Putamen (tissue), 1 donor: ENCODE measurements at regions not wholly inside any gene's neighbourhood (a gene's known extent, or its start where the extent isn't known, plus 50 kb on each side); places are given as distances from the start of the nearest gene placed in this dataset.

Experiments used
- DNase-seq: peaks from one replicate; pipeline ENCODE4 v3.0.0-alpha.2; 2016; ENCODE audit warnings: low spot score

DNA sequence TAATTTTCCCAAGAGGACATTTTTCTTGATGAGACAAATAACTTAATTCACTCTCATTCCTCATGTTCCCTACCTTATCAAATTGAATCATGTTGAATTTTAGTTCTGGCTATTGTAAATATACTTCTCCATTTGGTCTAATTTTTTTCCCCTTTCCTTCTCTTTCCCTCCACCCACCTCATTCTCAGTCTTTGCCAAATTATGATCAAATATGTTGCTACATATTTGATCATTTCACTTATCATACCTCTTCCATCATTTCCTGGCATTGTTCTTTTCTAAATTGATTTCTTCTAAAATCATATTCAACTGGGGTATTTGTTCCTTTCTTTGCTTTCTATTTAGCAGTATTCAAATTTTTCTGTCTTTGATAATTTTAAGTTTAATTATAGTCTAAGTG lies 52.3 kb downstream of the HDGFL1 start:
- DNase-seq, result no peak

DNA sequence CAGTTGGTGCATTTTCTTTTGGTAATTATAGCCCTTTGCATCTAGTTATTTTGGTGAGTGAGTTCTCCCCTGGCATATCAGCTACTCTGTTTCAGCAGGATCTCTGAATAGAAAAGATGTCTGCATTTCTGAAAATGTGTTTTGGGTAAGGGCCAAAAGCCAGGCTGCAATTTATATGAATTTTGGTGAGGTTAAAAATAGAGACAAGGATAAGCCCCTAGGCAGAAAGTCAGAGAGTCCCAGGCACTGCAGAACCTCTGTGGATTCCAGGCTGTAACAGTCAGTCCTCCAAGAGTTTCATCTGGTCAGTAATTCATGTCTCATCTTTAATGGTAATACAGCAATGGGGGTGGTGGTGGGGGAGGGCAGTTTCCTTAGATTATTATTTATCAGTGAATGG lies 53.0 kb downstream of the HDGFL1 start:
- no peak for DNase-seq

DNA sequence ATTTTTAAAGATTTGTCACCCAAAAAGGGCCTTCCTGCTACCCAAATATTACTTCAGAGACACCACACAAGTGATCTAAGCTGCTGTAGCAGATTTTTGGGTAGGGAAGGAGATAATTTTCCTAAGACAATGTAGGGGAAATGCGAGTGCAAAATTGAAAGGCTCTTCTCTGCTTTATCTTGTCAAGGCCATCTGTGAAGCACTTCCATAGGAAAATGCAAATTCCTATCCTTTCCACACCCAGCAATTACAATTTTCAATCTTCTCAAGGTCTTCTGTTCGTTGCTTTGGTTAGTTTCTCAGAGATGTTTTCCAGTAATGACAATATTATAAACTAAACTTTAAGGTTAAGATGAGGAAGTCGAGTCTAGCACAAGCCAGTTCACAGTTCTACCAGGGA lies 53.4 kb downstream of the HDGFL1 start:
- no peak for DNase-seq

DNA sequence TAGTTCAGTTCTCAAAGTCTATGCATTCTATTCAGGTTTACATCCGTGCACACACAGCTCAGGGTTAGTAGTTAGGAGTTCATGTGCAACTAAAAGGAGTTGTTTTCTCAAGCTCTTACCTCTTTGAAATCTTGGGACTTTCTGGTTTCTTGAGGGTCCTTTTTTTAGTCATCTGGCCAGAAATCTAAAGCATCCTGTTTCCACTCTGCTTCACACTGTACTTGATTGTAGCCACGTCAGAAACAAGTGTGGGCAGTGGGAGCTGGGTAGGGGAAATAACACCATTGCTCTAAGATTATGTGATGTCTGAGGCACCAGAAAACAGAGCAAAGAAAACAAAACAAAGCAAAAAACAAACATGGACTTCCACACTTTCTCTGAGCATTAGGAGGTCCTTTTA lies 58.3 kb downstream of the HDGFL1 start:
- no peak for DNase-seq

DNA sequence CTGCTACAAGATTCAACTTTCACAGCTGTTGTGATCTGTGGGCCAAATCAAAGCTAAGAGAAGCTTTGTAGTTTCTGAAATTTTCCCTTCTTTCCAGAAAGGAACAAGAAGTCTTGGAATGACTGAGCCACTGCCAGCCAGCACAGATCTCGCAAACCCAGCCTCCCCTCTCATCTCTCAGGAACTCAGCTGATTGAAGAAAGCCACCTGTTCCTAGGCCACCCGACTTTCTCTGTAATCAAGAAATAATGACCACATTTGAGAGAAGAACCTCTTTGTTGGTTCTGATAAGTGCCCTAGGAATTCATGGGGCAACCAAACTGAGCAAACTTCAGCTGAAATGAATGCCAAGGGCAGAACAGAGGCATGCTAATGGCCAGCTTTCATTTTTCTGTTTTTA lies 61.7 kb downstream of the HDGFL1 start:
- no peak for DNase-seq

DNA sequence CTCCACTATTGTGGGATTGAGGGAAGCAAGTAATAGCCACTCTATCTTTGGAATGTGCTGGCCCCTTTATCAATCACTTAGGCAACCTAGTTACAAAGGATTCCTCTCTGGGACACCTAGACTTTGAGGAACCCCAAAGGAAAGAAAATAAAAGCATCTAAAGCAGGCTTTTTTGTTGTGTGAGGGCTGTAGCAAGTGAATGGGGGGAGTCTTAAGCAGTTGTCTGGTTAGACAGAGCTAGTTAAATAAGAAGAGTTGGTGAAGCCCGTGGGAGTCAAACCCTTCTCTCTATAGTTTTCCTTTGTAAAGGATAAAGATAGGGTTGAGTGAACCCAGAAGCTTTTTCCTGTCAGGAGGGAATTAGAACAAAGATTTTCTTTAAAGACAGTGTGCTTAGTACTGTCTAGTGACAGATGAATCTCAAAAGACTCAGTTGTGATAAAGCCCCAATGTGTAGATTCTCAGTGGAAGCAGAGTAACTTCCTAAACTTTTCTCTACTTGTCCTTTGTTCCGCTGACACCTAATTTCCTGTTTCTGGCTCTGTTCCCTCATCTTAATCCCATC lies 63.3 kb downstream of the HDGFL1 start:
- no peak for DNase-seq

DNA sequence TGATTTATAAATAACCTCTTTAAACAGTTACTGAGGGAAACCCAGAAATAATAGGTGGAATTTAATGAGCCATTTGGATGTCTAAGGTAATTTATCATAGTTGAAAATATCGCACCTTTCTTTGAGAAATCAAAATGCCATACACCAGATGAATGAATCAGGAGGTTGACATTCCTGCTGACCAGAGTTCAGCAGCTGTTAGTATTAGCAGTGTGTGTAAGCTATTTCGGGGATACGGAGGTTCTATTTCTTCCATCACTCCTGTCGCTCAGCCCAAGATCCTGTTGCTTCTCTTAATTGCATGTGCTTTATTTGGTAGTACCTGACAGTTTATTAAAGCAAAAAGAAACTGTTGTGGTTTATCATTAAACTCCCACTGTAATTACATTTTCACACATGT lies 67.1 kb downstream of the HDGFL1 start:
- DNase-seq, result no peak

DNA sequence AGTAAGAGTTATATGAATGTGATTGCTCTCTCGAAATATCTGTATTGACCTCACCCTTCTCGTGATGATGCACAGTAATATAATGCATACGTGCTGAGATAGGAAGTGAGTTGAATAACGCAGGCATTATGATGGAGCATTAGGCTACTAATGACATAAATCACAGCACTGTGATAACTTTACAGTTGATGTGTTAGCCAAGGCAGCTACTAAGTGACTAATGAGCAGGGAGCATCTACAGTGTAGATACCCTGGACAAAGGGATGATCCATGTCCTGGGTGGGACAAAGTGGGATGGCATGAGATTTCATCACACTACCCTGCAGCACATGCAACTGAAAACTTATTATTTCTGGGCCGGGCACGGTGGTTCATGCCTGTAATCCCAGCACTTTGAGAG lies 68.4 kb downstream of the HDGFL1 start:
- no peak for DNase-seq

DNA sequence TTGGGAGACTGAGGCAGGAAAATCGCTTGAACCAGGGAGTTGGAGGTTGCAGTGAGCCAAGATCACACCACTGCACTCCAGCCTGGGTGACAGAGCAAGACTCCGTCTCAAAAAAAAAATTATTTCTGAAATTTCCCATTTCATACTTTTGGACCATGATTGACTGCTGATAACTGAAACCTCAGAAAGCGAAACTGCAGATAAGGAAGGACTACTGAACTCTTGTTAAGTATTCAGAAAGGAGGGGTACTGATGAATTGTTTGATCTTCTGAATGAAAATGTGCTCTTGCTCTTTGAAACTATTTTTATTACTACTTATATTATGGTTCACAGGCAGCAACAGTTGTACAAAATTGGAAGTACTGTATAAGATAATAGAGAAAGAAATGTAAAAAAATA lies 69.0 kb downstream of the HDGFL1 start:
- DNase-seq, result no peak

DNA sequence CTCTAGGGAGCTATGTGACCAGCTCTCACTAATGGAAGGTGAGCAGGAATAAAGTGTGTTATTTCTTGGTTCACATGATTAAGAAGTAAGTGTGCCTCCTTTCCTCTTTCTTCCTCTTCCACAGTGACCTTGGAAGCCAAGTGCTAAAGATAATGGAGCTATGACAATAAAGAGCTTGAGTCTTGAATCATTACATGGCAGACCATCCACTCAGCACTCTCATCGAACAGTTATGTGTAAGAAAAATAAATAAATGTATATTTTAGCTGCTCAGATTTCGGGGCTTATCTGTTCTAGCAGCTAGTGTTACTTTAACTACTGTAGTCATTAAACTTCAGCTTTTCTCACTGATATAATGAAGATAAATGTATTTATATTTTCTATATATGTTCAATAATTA lies 72.9 kb downstream of the HDGFL1 start:
- DNase-seq, result no peak

DNA sequence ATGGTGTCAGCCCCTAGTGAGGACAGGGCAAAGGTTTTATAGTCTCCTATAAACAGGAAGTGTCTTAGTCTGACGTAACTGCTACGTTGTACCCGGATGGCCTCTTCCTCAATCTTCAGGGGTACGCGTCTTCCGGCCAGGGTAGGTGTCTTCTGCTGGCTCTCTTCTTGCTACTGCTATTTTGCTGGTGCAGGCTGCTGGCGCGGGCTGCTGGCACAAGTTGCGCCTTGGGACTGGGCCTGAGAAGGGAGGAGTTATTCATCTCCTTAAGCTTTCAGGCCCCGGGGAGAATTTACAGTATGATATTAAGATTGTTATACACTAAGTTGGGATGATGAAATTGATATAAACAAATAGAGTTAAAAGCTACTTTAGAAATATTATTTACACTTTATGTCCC lies 74.4 kb downstream of the HDGFL1 start:
- DNase-seq, result no peak

DNA sequence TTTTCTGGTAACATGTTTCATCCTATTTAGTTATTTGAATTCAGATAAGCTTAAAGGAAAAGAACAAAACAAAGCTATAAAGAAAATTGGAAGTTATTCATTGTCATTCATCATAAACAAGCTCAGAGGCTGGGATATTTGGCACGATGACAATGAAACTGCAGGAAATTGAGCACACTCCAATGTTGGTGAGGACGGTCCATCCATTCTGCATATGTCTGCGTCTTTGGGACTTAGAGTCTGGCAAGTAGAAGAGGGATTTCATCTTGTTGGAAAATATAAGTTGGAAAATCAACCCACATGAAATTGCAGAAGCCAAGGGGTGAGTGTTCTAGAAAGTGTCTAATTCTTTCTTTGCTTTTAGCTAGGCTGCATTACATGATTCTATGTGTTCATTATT lies 78.4 kb downstream of the HDGFL1 start:
- no peak for DNase-seq

DNA sequence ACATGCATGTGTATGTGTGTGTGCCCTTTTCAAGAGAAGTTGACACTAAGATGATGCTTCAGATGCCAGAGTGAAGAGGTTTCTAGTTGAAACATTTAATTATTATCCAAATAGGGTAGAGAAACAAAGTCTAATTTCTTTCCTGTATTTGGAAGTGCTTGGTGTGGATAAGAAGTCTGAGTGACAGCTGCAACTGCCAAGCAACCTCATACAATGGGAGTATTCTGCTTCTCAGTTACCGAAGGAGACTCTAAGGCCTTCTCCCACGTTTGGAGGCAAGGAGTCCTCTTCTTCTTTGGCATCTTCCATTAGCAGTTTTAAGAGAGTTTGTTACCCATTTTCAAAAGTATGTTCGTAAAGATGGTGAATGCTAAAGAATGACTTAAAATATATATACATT lies 82.4 kb downstream of the HDGFL1 start:
- DNase-seq, result no peak

DNA sequence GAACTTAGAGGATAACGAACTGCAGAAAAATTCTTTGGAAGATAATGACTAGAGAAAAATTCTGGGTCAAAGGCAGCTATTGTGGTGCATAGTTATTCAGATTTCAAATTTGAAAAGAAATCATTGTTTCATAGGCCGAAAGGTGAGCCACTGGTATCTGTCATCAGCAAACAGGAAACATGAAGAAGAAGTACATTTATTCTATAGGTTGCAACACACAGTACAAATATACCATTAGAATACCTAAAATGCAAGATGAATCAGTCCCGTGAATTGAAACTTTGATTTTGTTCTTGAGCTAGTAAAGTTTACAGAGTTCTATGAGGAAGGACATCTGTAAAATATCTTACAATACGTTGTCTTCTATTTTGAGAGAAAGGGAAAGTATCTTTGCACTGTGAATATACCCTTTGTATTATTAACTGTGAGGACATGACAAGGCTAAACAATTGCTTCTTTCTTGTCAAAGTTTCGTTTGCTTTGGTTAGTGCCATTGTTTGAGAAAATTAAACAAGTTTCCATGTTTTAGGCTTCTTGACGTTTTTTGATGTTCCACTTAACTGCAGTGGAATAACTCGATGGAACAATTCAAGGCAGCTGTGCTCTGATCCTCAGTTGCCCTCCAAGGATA lies 84.7 kb downstream of the HDGFL1 start:
- peak; percentile 72 for DNase-seq

DNA sequence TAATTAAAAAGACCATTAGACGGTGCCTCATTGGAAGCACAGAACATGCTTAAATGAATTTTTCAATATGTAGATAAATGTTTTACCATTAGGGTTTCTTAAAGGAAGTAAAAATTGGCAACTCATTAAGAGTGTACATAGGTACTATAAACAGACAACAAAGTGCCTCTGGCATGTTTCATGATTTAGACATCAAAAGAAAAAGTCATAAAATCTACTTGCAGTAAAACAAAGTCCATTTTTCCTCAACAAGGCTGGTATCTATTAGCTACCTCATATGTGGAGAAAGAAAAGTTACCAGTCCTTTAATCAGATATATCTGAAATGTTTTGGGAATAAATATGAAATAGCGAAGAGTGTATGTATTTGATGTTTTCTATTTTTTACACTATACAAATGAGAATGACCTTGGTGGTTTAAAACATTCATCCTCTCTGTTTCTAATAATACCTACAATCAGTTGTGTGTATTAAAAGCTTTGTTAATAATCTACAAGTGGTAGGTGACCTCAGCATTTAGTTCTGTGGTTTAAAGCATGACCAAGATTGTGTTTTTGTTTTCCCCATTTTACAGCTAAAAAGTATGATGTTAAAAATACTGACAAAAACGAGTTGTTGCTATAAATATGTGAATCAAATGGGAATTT lies 87.5 kb downstream of the HDGFL1 start:
- DNase-seq, result no peak

DNA sequence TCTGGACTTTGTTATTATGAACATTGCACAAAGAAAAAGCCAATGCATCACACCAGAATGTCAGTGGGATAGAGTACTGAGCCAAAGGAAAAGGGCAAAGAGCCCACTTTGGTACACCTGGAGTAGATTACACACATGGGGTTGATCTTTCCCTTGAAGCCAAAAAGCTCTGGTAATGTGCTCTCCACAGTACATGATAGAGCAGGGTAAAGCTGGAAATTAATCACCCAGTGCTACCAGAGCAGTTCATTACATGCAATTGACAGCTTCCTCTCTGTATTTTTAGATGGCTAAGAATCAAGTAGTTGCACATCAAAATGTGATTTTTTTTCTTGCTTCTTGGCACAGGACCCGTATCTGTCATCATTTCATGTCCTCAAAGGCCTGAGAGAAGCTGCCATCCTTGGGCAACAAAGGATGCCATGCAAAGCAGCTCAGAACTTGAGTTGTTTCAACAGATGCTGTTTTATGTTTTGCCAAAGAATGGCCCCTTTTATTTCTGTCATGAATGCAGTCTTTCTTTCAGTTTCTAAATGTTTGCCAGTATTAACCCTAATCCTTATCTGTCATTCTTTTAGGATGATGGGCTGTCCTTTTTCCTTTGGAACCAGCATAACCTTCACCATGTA lies 88.1 kb downstream of the HDGFL1 start:
- DNase-seq, result peak; percentile 95

DNA sequence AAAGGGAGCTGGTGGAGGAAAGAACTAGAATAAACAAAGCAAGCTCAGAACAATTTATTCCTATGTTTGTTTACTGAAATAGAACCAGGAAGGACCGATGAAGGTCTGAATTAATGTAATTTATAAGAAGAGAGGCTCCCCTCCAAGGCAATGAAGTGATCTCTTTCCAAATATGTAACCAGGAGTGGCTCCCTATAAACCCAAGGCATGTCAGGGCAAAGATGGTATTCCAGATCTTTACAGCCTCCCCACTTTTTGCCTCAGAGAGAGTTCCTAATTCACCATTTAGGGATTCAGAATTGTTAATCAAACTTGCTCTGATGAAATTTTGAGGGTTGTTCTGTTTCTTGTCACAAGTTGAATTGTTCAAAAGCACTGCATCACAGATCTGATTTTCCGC lies 88.8 kb downstream of the HDGFL1 start:
- DNase-seq, result peak; percentile 8

DNA sequence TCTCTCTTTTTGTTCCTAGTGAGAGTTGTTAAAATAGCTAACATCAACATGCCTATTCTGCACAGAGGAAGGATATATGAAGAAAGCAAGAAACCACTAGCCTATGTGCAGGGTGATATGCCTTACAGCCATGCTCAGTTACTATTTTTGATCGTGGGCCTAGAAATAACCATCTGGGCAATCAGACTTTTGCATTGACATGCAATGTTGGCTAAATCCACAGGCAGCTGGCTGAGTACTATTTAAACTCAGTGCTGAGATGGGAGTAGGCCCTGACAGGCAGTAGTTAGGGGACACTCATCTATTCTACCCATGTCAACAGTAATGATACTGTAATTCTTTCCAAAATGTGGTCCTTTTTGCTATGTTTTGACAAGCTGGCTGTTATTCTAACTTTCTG lies 89.6 kb downstream of the HDGFL1 start:
- DNase-seq, result no peak

DNA sequence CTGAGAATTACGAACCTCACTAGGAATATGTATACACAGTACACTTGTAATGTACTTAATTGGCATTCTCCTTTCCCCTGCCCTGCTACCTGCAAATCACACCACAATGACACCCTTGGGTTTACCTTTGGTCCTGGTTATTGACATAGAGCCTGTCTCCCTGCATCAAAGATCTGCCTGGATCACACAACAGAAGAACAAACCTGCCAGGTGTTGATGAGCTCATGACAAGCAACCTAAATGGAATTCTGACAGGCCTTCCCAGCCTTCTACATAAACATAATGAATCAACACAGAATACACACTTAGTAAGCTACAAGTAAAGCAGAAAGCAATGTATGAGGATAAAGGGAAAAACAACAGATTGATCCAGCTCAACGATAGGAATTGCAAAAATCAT lies 95.6 kb downstream of the HDGFL1 start:
- DNase-seq, result no peak

DNA sequence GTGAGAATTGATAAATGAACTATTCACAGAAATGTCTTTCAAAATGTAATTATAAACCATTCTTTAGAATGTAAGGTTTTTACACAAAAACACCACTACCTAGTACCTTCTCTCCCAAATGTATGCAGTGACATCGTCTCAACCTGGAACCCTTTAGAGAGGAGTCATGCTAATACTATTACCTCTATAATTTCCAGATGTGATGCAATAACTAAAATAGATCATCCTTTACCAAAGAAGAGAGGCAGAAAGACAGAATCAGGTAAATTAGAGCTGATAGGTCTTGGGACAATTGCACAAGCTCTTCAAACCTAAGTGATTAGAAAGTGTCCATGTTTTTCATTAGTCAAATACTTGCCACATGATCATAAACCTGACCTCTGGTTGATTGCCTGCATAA lies 96.7 kb downstream of the HDGFL1 start:
- no peak for DNase-seq

DNA sequence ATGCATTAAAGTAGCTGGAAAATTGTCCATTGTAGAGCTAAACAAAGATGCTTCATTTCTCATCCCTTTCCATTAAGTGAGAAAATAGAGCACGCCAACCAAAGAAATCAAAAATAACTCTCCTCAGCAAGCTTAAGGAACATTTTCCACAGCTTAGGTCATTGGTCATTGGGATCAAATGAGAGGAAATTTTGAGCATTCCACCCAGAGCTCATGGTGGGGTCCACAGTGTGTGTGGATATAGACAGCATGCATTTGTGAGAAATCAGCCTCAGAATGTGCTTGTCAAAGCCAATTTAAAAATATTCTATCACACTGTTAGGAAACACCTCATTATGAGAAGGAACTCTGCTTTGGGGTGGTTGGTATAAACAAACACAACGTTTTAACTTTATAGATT lies 97.2 kb downstream of the HDGFL1 start:
- no peak for DNase-seq

DNA sequence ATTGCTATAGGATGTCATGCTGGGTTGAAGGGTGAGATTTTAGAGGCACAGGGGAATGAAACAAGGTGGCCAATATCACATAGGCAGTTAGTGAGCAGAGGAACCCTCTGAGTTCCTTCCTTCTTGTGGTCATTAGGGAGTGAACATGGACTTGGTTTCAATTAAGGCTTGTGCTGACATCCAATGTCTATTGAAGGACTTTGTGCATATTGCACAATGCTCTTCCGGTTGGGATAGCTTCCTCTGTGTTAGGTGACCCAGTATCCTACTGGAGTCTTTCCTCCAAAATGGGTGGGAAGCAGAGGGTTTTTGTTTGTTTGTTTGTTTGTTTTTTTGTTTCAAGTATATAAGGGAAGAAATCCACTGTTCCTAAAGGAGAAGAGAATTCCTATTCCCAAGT lies 98.5 kb downstream of the HDGFL1 start:
- no peak for DNase-seq

DNA sequence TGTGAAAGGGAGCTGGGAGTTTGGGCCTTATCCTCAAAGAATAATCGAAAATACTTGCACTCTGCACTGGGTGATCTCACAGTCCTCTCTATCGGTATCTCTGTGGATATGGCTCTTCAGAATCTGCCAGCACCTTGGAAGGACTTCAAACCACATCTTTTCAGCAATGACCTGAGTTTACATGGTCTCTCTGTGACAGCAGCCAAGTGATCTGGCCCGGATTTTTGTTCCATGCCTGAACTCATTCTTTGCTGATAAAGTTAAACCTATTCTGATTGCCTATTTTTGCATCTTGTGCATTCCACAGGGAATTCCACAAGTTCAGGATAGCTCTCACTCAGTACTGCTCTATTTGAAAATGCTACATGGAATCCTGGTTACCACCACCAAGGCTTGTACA lies 98.9 kb downstream of the HDGFL1 start:
- no peak for DNase-seq

DNA sequence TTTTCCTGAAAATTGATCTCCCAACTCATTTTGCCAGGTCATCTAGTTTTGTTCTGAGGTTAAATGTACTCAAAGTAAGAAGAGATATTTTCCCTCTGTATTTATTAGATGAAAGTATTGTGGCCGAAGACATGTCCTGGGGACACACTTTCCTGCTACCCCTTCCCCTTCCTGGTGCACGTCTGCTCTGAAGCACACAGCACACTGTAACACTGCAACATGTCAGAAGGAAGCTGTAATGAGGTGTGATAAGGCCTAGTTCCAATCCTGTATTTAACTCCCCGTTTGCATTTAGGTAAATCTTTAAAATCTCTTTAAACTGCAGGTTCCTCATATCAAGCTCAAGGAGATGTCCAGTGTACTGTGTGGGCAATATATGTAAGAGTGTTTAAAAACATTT lies 99.4 kb downstream of the HDGFL1 start:
- DNase-seq, result no peak
